GM23338 (cell line): ENCODE measurements at regions not wholly inside any gene's neighbourhood (a gene's known extent, or its start where the extent isn't known, plus 50 kb on each side); places are given as distances from the start of the nearest gene placed in this dataset.

ENCODE experiments used
- ATAC-seq: fragments of 200-7000 bp; cut with Tn5 transposase; 3 replicates; pipeline ENCODE4 v1.9.1; 2020
- DNase-seq: peaks from one replicate; pipeline ENCODE4 v3.0.0-alpha.2; 2015; ENCODE audit warnings: low spot score
- H2AFZ ChIP-seq: fragments of 200-600 bp; sonication (generic); 2 replicates; pipeline ENCODE4 v1.8.0; 2016; ENCODE audit warnings: antibody characterized with exemption, mild to moderate bottlenecking, moderate library complexity
- H3F3A ChIP-seq: fragments of 200-600 bp; sonication (generic); replicated peaks from 2 replicates; pipeline ENCODE4 v1.8.0; 2017; ENCODE audit warnings: antibody characterized with exemption, mixed run types, low read depth
- H3K27ac ChIP-seq: fragments of 200-600 bp; sonication (generic); 2 replicates; pipeline ENCODE4 v1.6.1; 2016; ENCODE audit warnings: low read depth
- H3K27me3 ChIP-seq: fragments of 200-600 bp; sonication (generic); 2 replicates; pipeline ENCODE4 v1.8.0; 2016; ENCODE audit warnings: mild to moderate bottlenecking, mixed run types, moderate library complexity; ENCODE audit not compliant: insufficient read depth
- H3K36me3 ChIP-seq: fragments of 200-600 bp; sonication (generic); 2 replicates; pipeline ENCODE4 v1.8.0; 2016; ENCODE audit warnings: mild to moderate bottlenecking; ENCODE audit not compliant: insufficient read depth
- H3K4me1 ChIP-seq: fragments of 200-600 bp; sonication (generic); 2 replicates; pipeline ENCODE4 v1.8.0; 2016; ENCODE audit warnings: mild to moderate bottlenecking, moderate library complexity; ENCODE audit not compliant: insufficient read depth
- H3K4me2 ChIP-seq: fragments of 200-600 bp; sonication (generic); 2 replicates; pipeline ENCODE4 v1.7.1; 2017; ENCODE audit warnings: mixed run types
- H3K4me3 ChIP-seq: fragments of 200-600 bp; sonication (generic); 2 replicates; pipeline ENCODE4 v1.6.1; 2016; ENCODE audit warnings: mixed run types
- H3K79me2 ChIP-seq: fragments of 200-600 bp; sonication (generic); replicated peaks from 2 replicates; pipeline ENCODE4 v1.8.0; 2017; ENCODE audit warnings: mild to moderate bottlenecking; ENCODE audit not compliant: insufficient read depth
- H3K9me2 ChIP-seq: fragments of 200-600 bp; sonication (generic); 2 replicates; pipeline ENCODE4 v1.8.0; 2017; ENCODE audit not compliant: insufficient read depth
- H4K20me1 ChIP-seq: fragments of 200-600 bp; sonication (generic); replicated peaks from 2 replicates; pipeline ENCODE4 v1.8.0; 2017; ENCODE audit warnings: mild to moderate bottlenecking; ENCODE audit not compliant: insufficient read depth
- H3K27ac Mint-ChIP-seq: 2 replicates; pipeline ENCODE4 v1.8.0; 2020; ENCODE audit warnings: inconsistent platforms, mild to moderate bottlenecking, moderate library complexity, mixed read lengths
- H3K27me3 Mint-ChIP-seq: 3 replicates; pipeline ENCODE4 v1.8.0; 2022; ENCODE audit warnings: low read depth, mild to moderate bottlenecking, moderate library complexity, mixed read lengths, inconsistent platforms; ENCODE audit not compliant: insufficient read depth, poor library complexity
- H3K36me3 Mint-ChIP-seq: 3 replicates; pipeline ENCODE4 v1.8.0; 2021; ENCODE audit warnings: low read depth, mild to moderate bottlenecking, inconsistent platforms, moderate library complexity, mixed read lengths
- H3K4me1 Mint-ChIP-seq: 3 replicates; pipeline ENCODE4 v1.8.0; 2020; ENCODE audit warnings: mild to moderate bottlenecking, inconsistent platforms, mixed read lengths
- H3K4me3 Mint-ChIP-seq: 3 replicates; pipeline ENCODE4 v1.8.0; 2021; ENCODE audit warnings: moderate library complexity, mild to moderate bottlenecking, inconsistent platforms, mixed read lengths
- H3K9me3 Mint-ChIP-seq: 3 replicates; pipeline ENCODE4 v1.8.0; 2020; ENCODE audit warnings: moderate library complexity, mild to moderate bottlenecking, inconsistent platforms, mixed read lengths
- CREB1 ChIP-seq: fragments of 250-450 bp; sonication (Bioruptor Pico); IDR thresholded peaks from 2 replicates; pipeline ENCODE4 v1.5.0; 2020; ENCODE audit warnings: low read depth, mild to moderate bottlenecking, moderate library complexity
- ETS1 ChIP-seq: IDR thresholded peaks from 2 replicates; pipeline ENCODE4 v1.6.1; 2016; ENCODE audit warnings: antibody characterized with exemption
- JUNB ChIP-seq: IDR thresholded peaks from one replicate; pipeline ENCODE4 v1.6.1; 2016; ENCODE audit warnings: antibody characterized with exemption; ENCODE audit not compliant: unreplicated experiment
- NANOG ChIP-seq: IDR thresholded peaks from 2 replicates; pipeline ENCODE4 v1.6.1; 2016; ENCODE audit warnings: antibody characterized with exemption, borderline replicate concordance
- POLR2AphosphoS5 ChIP-seq: IDR thresholded peaks from 2 replicates; pipeline ENCODE4 v1.6.1; 2016; ENCODE audit warnings: antibody characterized with exemption, low read depth
- STAT1 ChIP-seq: IDR thresholded peaks from one replicate; pipeline ENCODE4 v1.6.1; 2016; ENCODE audit warnings: antibody characterized with exemption; ENCODE audit not compliant: unreplicated experiment
- TF ChIP-seq, protein P1 (sequence below), 2 experiments: fragments of 200-600 bp in 1 of 2; sonication (generic) in 1 of 2; conservative IDR thresholded peaks; 2 replicates each; pipeline versions ENCODE4 v1.5.1 to v1.6.1; 2016 to 2017; ENCODE audit warnings: antibody characterized with exemption in 2 of 2, low read depth in 2 of 2, mild to moderate bottlenecking in 2 of 2, moderate library complexity in 1 of 2
- TF ChIP-seq, protein P2 (sequence below): IDR thresholded peaks from one replicate; pipeline ENCODE4 v1.6.1; 2018; ENCODE audit warnings: antibody characterized with exemption; ENCODE audit not compliant: unreplicated experiment

GRCh38 chr4:178293601-178294000 lies 851.4 kb upstream of the AGA start:
- no peak overlapping the region for H3K4me3 ChIP-seq
- peaks cover 20% of the 10 kb centered on the region for H3K9me2 ChIP-seq
- H3K4me2 ChIP-seq: no peak overlapping the region
- Mint-ChIP-seq H3K4me1 (no peaks in the 10 kb centered on the region), H3K27ac (no peak overlapping the region), H3K4me3 (no peak overlapping the region), H3K36me3 (peaks cover 2% of the 10 kb centered on the region; the same call in 1 of the 3 replicates), H3K9me3 (peaks cover 3% of the 10 kb centered on the region; the same call in 2 of the 3 replicates), H3K27me3 (no peaks in the 10 kb centered on the region)
- no peak for ATAC-seq
- H3K27ac ChIP-seq: no peak overlapping the region
- no peaks in the 10 kb centered on the region for H3F3A ChIP-seq
- TF ChIP-seq JUNB (no peak), ETS1 (no peak), STAT1 (no peak), NANOG (no peak)
- H4K20me1 ChIP-seq: no peaks in the 10 kb centered on the region
- no peaks in the 10 kb centered on the region for H3K4me1 ChIP-seq
- H2AFZ ChIP-seq: peak overlapping the region; percentile 67; the same call in 1 of the 2 replicates
- H3K79me2 ChIP-seq: no peaks in the 10 kb centered on the region
- DNase-seq: no peak
- no peaks in the 10 kb centered on the region for H3K27me3 ChIP-seq
- H3K36me3 ChIP-seq: no peaks in the 10 kb centered on the region

GRCh38 chr4:178296669-178297068 lies 854.4 kb upstream of the AGA start:
- Mint-ChIP-seq H3K4me3 (no peak overlapping the region), H3K27ac (no peak overlapping the region), H3K36me3 (no peaks in the 10 kb centered on the region), H3K4me1 (no peaks in the 10 kb centered on the region), H3K9me3 (no peaks in the 10 kb centered on the region), H3K27me3 (no peaks in the 10 kb centered on the region)
- no peak for DNase-seq
- Histone ChIP-seq H3K4me2 (no peak overlapping the region), H3K4me3 (no peak overlapping the region), H3K79me2 (no peaks in the 10 kb centered on the region), H3K27me3 (no peaks in the 10 kb centered on the region), H3F3A (no peaks in the 10 kb centered on the region), H4K20me1 (no peaks in the 10 kb centered on the region), H3K27ac (no peak overlapping the region), H3K36me3 (no peaks in the 10 kb centered on the region), H3K9me2 (peaks cover 12% of the 10 kb centered on the region), H3K4me1 (no peaks in the 10 kb centered on the region), H2AFZ (peak overlapping the region; percentile 59; the same call in 1 of the 2 replicates)
- no peak; the same call in 2 of the 3 replicates for ATAC-seq
- TF ChIP-seq, protein P1, sequence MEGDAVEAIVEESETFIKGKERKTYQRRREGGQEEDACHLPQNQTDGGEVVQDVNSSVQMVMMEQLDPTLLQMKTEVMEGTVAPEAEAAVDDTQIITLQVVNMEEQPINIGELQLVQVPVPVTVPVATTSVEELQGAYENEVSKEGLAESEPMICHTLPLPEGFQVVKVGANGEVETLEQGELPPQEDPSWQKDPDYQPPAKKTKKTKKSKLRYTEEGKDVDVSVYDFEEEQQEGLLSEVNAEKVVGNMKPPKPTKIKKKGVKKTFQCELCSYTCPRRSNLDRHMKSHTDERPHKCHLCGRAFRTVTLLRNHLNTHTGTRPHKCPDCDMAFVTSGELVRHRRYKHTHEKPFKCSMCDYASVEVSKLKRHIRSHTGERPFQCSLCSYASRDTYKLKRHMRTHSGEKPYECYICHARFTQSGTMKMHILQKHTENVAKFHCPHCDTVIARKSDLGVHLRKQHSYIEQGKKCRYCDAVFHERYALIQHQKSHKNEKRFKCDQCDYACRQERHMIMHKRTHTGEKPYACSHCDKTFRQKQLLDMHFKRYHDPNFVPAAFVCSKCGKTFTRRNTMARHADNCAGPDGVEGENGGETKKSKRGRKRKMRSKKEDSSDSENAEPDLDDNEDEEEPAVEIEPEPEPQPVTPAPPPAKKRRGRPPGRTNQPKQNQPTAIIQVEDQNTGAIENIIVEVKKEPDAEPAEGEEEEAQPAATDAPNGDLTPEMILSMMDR (conservative IDR thresholded peaks at IDR 0.05; ENCODE audit: low read depth in 2 of 2): peak; percentile 34 to 53; a peak in 3 of 4 replicates
- TF ChIP-seq POLR2AphosphoS5 (no peak), CREB1 (no peak), STAT1 (no peak), NANOG (no peak)

GRCh38 chr4:178306565-178306964 lies 864.3 kb upstream of the AGA start:
- no peaks in the 10 kb centered on the region for H3K27me3 Mint-ChIP-seq
- no peaks in the 10 kb centered on the region for H3K79me2 ChIP-seq
- peak; percentile 65 for ATAC-seq
- no peak overlapping the region for H3K4me3 Mint-ChIP-seq
- peaks cover 8% of the 10 kb centered on the region for H3K4me1 Mint-ChIP-seq
- H3K4me2 ChIP-seq: no peak overlapping the region
- no peaks in the 10 kb centered on the region for H3K36me3 Mint-ChIP-seq
- H3K27ac ChIP-seq: no peak overlapping the region
- peak overlapping the region; percentile 90; the same call in 1 of the 2 replicates for H2AFZ ChIP-seq
- peak; percentile 23 for DNase-seq
- H3F3A ChIP-seq: no peaks in the 10 kb centered on the region
- H3K27me3 ChIP-seq: no peaks in the 10 kb centered on the region
- H3K4me1 ChIP-seq: no peaks in the 10 kb centered on the region
- no peaks in the 10 kb centered on the region for H3K9me2 ChIP-seq
- H3K4me3 ChIP-seq: no peak overlapping the region
- no peaks in the 10 kb centered on the region for H3K9me3 Mint-ChIP-seq
- no peak overlapping the region for H3K27ac Mint-ChIP-seq
- H3K36me3 ChIP-seq: no peaks in the 10 kb centered on the region
- H4K20me1 ChIP-seq: no peaks in the 10 kb centered on the region
- TF ChIP-seq POLR2AphosphoS5 (no peak), JUNB (no peak), STAT1 (no peak), ETS1 (no peak)
- TF ChIP-seq, protein P2, sequence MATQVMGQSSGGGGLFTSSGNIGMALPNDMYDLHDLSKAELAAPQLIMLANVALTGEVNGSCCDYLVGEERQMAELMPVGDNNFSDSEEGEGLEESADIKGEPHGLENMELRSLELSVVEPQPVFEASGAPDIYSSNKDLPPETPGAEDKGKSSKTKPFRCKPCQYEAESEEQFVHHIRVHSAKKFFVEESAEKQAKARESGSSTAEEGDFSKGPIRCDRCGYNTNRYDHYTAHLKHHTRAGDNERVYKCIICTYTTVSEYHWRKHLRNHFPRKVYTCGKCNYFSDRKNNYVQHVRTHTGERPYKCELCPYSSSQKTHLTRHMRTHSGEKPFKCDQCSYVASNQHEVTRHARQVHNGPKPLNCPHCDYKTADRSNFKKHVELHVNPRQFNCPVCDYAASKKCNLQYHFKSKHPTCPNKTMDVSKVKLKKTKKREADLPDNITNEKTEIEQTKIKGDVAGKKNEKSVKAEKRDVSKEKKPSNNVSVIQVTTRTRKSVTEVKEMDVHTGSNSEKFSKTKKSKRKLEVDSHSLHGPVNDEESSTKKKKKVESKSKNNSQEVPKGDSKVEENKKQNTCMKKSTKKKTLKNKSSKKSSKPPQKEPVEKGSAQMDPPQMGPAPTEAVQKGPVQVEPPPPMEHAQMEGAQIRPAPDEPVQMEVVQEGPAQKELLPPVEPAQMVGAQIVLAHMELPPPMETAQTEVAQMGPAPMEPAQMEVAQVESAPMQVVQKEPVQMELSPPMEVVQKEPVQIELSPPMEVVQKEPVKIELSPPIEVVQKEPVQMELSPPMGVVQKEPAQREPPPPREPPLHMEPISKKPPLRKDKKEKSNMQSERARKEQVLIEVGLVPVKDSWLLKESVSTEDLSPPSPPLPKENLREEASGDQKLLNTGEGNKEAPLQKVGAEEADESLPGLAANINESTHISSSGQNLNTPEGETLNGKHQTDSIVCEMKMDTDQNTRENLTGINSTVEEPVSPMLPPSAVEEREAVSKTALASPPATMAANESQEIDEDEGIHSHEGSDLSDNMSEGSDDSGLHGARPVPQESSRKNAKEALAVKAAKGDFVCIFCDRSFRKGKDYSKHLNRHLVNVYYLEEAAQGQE: no peak
- TF ChIP-seq, protein P1 (conservative IDR thresholded peaks at IDR 0.05; ENCODE audit: low read depth in 2 of 2): no peak
